ENCODE measurements at regions not wholly inside any gene's neighbourhood (a gene's known extent, or its start where the extent isn't known, plus 50 kb on each side); places are given as distances from the start of the nearest gene placed in this dataset.
"Not testable (repeated sequence)": the region's sequence is repeated elsewhere in the genome, so short reads cannot be mapped to it uniquely, and the experiment has no call there.

GRCh38 chr5:166898166-166898565 lies 1393.3 kb upstream of the WWC1 start:
- no peak for DNase-seq

DNA sequence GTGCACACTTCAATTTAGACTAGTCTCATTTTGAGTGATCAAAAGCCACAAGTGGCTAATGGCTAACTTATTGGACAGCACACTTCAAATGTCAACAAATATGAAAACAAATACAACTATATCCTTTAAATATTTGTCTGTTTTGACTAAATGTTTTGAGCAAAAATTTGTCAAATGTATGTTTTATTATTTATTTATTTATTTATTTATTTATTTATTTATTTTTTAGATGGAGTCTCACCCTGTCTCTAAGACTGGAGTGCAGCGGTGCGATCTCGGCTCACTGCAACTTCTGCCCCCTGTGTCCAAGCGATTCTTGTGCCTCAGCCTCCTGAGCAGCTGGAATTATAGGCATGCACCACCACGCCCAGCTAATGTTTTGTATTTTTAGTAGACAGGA lies 1392.1 kb upstream of the WWC1 start:
- no peak for DNase-seq

GRCh38 chr5:166904571-166904970 lies 1386.9 kb upstream of the WWC1 start:
- no peak for DNase-seq

- DNase-seq: no peak
Measured at GRCh38 chr5:166906991-166907713, 1384.3 kb upstream of the WWC1 start.

DNA sequence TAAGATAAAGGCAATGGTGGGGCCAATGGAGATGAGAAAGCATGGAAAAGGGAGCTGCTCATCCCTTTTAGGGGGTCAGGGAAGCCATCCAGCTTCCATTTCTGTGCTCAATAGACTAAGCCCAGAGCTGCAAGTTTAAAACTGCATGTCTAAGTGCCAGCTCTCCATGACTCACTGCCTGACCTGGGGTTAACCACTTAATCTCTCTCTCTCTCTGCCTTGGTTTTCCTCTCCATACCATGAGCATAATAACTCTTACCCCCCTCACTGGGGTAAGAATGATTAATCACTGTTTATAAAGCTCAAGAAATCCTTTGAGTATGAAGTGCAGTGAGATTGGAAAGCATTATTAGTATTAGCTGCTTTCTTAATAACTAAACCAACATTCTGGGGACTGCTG lies 1382.4 kb upstream of the WWC1 start:
- no peak for DNase-seq

- no peak for DNase-seq
Measured at GRCh38 chr5:166909926-166910325, 1381.5 kb upstream of the WWC1 start.

DNA sequence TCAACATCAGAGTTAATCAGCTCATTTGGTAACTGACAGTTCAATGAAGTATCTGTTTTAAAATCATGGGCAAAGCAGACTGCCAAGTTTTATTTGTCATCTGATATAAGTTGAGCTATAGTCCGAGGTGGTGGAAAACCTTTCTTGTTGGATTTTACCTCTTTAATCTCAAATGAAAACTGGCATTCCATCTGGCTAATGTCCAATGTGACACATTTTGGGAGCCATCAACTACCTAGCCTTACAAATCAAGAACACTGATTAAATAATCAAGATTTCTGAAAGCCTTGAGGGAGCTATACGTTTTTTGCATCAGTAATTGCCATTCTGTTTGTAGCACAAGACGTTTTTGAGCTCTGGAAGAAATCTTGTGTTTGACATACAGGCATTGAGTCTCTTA lies 1380.5 kb upstream of the WWC1 start:
- DNase-seq: no peak

- DNase-seq: no peak
Measured at GRCh38 chr5:166916021-166916420, 1375.4 kb upstream of the WWC1 start.

- DNase-seq: no peak
Measured at GRCh38 chr5:166926138-166926537, 1365.3 kb upstream of the WWC1 start.

- DNase-seq: not testable (repeated sequence)
Measured at GRCh38 chr5:166926806-166927475, 1364.5 kb upstream of the WWC1 start.

GRCh38 chr5:166936351-166936750 lies 1355.1 kb upstream of the WWC1 start:
- DNase-seq: no peak

GRCh38 chr5:166938071-166938470 lies 1353.4 kb upstream of the WWC1 start:
- no peak for DNase-seq

GRCh38 chr5:166942948-166943347 lies 1348.5 kb upstream of the WWC1 start:
- no peak for DNase-seq

DNA sequence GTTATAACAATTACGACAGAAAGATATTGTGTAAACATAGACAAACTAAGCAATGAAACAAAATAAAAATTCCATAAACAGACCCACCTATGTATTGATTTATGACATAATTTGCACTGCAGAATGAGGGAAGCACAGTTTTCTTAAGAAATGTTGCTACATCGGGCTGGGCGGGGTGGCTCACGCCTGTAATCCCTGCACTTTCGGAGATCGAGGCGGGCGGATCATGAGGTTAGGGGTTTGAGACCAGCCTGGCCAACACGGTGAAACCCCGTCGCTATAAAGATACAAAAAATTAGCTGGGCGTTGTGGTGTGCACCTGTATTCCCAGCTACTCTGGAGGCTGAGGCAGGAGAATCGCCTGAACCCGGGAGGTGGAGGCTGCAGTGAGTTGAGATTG lies 1344.4 kb upstream of the WWC1 start:
- no peak for DNase-seq

DNA sequence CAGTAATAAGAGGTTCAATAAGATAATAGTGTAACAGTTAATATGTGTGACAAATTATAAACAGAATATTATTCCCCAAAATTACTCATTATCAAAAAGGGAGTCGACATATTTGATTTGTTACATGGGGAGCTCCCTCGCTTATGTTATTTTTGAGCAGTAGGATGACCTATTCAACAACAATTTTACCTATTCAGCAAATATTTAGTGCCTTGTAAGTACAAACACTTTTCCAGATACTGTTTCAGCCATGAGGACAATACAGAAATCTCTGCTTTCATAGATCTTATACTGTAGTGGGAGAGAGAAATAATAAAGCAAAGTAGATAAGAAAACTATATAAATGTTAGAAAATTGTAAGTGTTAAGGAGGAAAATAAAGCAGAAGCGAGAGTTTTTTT lies 1342.8 kb upstream of the WWC1 start:
- no peak for DNase-seq

DNA sequence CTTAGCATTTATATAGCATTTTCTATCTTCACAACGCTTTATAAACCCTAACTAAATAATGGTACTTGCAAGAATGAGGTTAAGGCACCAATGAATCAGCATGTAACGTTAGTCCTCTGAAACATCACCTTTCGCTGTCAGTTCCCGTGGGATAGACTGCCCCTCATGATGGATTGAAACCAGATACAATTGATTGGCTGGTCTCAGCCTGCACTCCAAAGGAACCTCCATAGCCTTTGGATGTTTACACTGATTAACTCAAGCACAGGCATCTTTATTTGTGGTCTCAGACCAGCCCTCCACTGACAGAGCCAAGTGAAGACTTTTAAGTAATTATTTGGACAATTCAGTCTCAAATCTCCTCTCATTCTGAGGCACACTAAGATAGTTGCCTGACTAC lies 1339.4 kb upstream of the WWC1 start:
- DNase-seq: no peak

DNA sequence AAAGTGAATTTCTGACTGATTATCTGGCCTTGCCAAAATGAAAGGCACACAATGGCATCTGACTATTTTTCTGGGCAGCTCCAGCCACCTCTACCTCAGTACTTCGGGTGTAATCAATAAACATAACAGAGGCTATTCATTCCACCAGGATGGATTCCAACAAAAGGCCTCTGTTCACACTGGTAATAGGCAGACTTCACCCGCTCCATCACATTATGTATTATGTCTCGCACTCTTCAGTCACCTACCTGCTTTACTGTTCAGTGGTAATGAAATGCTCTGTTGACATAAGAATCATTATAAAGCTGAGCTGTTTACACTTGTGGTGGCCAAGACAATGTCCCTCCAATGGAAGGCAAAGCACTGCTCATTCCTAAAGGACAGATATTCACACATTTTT lies 1333.7 kb upstream of the WWC1 start:
- DNase-seq: no peak

- DNase-seq: no peak
Measured at GRCh38 chr5:166959766-166960165, 1331.7 kb upstream of the WWC1 start.

DNA sequence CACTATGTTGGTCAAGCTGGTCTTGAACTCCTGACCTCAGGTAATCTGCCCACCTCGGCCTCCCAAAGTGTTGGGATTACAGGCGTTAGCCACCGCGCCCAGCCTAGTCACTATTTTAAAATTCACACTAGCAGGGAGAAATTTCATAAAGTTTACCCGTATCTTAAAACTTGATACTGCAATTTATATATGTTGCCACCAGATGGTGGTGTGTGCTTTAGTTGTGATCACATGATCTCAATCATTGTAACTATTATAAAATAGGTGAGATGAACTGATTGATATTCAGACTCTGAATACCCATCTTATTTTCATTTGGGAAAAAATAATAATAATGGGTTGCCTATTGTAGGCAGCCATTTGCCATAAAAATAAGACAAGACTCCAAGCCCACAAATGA lies 1330.4 kb upstream of the WWC1 start:
- DNase-seq: no peak

DNA sequence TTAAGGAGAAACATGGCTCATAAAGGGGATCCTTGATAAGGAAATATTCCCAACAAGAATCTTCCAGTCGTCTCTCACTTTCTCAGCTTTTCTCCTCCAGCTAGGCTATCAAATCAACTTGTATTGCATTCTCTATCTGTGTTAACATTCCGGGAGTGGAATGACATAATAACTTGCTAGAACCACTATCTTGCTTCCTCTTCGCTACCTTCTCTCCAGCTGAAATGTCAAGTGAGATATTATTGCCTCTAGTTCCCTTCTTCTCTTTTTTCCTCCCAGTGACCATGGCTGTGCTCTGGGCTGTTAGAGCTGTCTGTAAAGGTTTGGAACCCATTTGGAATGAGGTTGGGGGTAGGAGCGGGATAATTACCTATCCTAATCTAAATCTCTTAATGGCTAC lies 1329.5 kb upstream of the WWC1 start:
- DNase-seq: no peak

- no peak for DNase-seq
Measured at GRCh38 chr5:166962461-166962860, 1329.0 kb upstream of the WWC1 start.

GRCh38 chr5:166963596-166963995 lies 1327.8 kb upstream of the WWC1 start:
- DNase-seq: no peak

GRCh38 chr5:166977911-166978422 lies 1313.5 kb upstream of the WWC1 start:
- DNase-seq: no peak

- DNase-seq: no peak
Measured at GRCh38 chr5:166979307-166979895, 1312.0 kb upstream of the WWC1 start.
